ENCODE measurements at regions not wholly inside any gene's neighbourhood (a gene's known extent, or its start where the extent isn't known, plus 50 kb on each side); places are given as distances from the start of the nearest gene placed in this dataset.
A peak's percentile ranks its signal among the peaks of the same experiment; 100 is the strongest.

DNA sequence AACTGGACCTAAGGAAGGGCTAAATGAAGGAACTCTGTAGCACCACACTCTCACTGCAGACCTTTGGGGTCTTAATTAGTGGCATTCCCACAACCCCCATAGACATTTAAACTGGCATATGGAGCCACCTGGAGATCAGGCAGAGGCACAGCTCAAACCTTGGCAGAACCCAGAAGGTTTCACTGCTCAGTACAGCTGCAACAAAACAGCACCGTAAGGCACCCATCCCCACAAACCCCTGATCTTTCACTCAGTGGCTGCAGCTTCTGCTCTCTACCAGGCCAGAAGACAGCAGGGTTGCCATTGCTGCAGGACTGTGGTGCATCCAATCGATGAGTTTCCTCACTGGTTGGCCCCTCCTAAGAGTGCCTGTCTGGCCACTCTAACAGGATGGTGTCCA, 361.6 kb upstream of the VRK2 start:
- DNase-seq (ENCODE audit: extremely low spot score, unreplicated experiment): no peak
- peaks cover 5% of the 10 kb centered on the region for H3K36me3 Mint-ChIP-seq (ENCODE audit: unreplicated experiment)
- no peaks in the 10 kb centered on the region for H3K27me3 Mint-ChIP-seq (ENCODE audit: unreplicated experiment)
- peaks cover 32% of the 10 kb centered on the region for H3K9me3 Mint-ChIP-seq (ENCODE audit: unreplicated experiment)
- no peak overlapping the region for H3K4me3 Mint-ChIP-seq (ENCODE audit: unreplicated experiment)
- TF ChIP-seq, protein P1, sequence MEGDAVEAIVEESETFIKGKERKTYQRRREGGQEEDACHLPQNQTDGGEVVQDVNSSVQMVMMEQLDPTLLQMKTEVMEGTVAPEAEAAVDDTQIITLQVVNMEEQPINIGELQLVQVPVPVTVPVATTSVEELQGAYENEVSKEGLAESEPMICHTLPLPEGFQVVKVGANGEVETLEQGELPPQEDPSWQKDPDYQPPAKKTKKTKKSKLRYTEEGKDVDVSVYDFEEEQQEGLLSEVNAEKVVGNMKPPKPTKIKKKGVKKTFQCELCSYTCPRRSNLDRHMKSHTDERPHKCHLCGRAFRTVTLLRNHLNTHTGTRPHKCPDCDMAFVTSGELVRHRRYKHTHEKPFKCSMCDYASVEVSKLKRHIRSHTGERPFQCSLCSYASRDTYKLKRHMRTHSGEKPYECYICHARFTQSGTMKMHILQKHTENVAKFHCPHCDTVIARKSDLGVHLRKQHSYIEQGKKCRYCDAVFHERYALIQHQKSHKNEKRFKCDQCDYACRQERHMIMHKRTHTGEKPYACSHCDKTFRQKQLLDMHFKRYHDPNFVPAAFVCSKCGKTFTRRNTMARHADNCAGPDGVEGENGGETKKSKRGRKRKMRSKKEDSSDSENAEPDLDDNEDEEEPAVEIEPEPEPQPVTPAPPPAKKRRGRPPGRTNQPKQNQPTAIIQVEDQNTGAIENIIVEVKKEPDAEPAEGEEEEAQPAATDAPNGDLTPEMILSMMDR (IDR thresholded peaks at IDR 0.05): no peak
- H3K4me1 Mint-ChIP-seq (ENCODE audit: unreplicated experiment): peaks cover 6% of the 10 kb centered on the region
- H3K27ac Mint-ChIP-seq (ENCODE audit: unreplicated experiment): no peak overlapping the region

DNA sequence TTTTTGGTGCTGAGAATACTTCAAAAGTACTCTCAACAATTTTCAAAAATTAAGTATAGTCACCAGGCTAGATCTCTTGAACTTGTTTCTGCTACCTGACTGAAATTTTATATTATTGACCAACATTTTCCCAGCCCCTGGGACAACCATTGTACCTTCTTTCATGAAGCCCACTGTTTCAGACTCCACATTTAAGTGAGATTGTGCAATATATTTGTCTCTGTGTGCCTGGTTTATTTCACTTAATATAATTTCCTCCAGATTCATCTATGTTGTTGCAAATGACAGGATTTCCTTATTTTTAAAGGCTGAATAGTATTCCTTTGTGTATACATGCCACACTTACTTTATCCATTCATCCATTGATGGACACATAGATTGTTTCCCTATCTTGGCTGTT, 354.2 kb upstream of the VRK2 start:
- Mint-ChIP-seq H3K4me3 (ENCODE audit: unreplicated experiment) (no peak overlapping the region), H3K27ac (ENCODE audit: unreplicated experiment) (no peak overlapping the region), H3K9me3 (ENCODE audit: unreplicated experiment) (peaks cover 34% of the 10 kb centered on the region), H3K36me3 (ENCODE audit: unreplicated experiment) (peaks cover 5% of the 10 kb centered on the region), H3K27me3 (ENCODE audit: unreplicated experiment) (no peaks in the 10 kb centered on the region), H3K4me1 (ENCODE audit: unreplicated experiment) (peaks cover 11% of the 10 kb centered on the region)
- DNase-seq (ENCODE audit: extremely low spot score, unreplicated experiment): no peak
- TF ChIP-seq, protein P1 (IDR thresholded peaks at IDR 0.05): no peak

DNA sequence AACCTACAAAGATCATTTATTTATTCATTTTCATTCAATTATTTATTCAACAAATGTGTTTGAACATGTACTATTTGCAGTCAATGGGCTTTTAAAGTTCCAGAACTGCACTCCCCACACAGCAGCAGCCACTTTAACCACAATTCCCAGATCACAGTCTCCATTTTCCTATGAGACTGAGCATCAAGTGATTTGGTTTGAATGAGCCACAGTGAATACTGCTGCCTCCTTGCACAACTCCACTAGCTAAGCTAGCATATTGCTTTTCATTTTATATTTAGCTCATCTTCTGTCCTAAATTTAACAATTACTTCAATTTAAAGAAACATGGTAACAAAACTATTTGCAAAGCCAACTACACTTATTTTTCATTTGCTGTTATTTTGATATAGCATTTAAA, 353.4 kb upstream of the VRK2 start:
- H3K4me3 Mint-ChIP-seq (ENCODE audit: unreplicated experiment): no peak overlapping the region
- TF ChIP-seq, protein P1 (IDR thresholded peaks at IDR 0.05): no peak
- H3K9me3 Mint-ChIP-seq (ENCODE audit: unreplicated experiment): peaks cover 30% of the 10 kb centered on the region
- H3K27ac Mint-ChIP-seq (ENCODE audit: unreplicated experiment): no peak overlapping the region
- no peaks in the 10 kb centered on the region for H3K27me3 Mint-ChIP-seq (ENCODE audit: unreplicated experiment)
- H3K4me1 Mint-ChIP-seq (ENCODE audit: unreplicated experiment): peaks cover 11% of the 10 kb centered on the region
- DNase-seq (ENCODE audit: extremely low spot score, unreplicated experiment): no peak
- peaks cover 5% of the 10 kb centered on the region for H3K36me3 Mint-ChIP-seq (ENCODE audit: unreplicated experiment)

DNA sequence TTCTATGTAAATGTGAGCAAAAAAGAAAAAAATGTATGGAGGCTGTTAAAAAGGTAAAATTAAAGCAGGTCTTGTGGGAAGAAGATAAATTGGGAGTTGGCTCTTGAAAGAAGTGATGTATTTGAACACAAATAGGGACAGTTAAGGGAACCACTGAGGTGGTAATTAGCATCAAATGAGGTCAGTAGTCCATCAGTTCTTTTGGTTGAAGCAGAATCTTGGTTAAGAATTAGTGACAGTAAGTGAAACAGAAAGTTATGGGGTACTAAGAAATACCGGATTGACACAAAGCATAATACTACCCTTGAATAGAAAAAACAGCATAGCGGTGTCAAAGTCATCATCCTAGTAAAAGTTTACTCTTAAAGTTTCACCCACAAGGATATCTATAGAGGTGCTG, 352.6 kb upstream of the VRK2 start:
- Mint-ChIP-seq H3K4me3 (ENCODE audit: unreplicated experiment) (no peak overlapping the region), H3K36me3 (ENCODE audit: unreplicated experiment) (peaks cover 5% of the 10 kb centered on the region), H3K27me3 (ENCODE audit: unreplicated experiment) (no peaks in the 10 kb centered on the region), H3K4me1 (ENCODE audit: unreplicated experiment) (peaks cover 13% of the 10 kb centered on the region), H3K27ac (ENCODE audit: unreplicated experiment) (no peak overlapping the region), H3K9me3 (ENCODE audit: unreplicated experiment) (peaks cover 24% of the 10 kb centered on the region)
- TF ChIP-seq, protein P1 (IDR thresholded peaks at IDR 0.05): no peak
- no peak for DNase-seq (ENCODE audit: extremely low spot score, unreplicated experiment)

DNA sequence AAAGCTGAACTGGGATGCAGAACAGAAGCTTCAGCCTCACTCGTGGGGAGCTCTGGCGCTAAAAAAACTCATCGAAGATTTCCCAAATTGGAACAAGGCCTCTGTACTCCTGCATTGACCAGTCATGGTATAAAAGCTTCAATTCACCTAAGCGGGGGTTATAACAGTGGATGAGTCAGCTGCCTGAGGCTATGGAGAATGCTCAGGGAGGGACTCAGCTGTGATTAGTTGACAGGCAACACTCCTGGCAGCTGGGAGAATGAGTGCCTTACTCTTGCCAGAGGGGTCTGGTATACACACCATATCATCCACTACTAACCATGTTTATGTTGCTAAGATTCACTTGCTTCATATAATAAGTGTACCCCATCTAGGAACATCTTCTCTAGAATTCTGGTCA, 350.6 kb upstream of the VRK2 start:
- Mint-ChIP-seq H3K27me3 (ENCODE audit: unreplicated experiment) (no peaks in the 10 kb centered on the region), H3K9me3 (ENCODE audit: unreplicated experiment) (peaks cover 7% of the 10 kb centered on the region), H3K4me3 (ENCODE audit: unreplicated experiment) (no peak overlapping the region), H3K36me3 (ENCODE audit: unreplicated experiment) (peaks cover 2% of the 10 kb centered on the region), H3K4me1 (ENCODE audit: unreplicated experiment) (peaks cover 30% of the 10 kb centered on the region), H3K27ac (ENCODE audit: unreplicated experiment) (peak overlapping the region; percentile 53)
- DNase-seq (ENCODE audit: extremely low spot score, unreplicated experiment): no peak
- TF ChIP-seq, protein P1 (IDR thresholded peaks at IDR 0.05): no peak
